WTC11 (cell line): ENCODE measurements at regions not wholly inside any gene's neighbourhood (a gene's known extent, or its start where the extent isn't known, plus 50 kb on each side); places are given as distances from the start of the nearest gene placed in this dataset.

ENCODE experiments used
- CTCF ChIP-seq: fragments of 200-600 bp; IDR thresholded peaks from 2 replicates; pipeline ENCODE4 v1.8.0; 2022; ENCODE audit warnings: antibody characterized with exemption
- ZBTB21 ChIP-seq: sonication (generic); formaldehyde crosslinking; IDR thresholded peaks from 2 replicates; pipeline ENCODE4 v1.8.1; 2023; ENCODE audit warnings: mild to moderate bottlenecking, missing genetic modification reagents, borderline replicate concordance

GRCh38 chr12:87086118-87086891 is 830.1 kb upstream of the MGAT4C start:
- TF ChIP-seq ZBTB21 (CRISPR knock-in tag): no peak
- TF ChIP-seq CTCF: no peak
